ENCODE measurements at regions not wholly inside any gene's neighbourhood (a gene's known extent, or its start where the extent isn't known, plus 50 kb on each side); places are given as distances from the start of the nearest gene placed in this dataset.

DNA sequence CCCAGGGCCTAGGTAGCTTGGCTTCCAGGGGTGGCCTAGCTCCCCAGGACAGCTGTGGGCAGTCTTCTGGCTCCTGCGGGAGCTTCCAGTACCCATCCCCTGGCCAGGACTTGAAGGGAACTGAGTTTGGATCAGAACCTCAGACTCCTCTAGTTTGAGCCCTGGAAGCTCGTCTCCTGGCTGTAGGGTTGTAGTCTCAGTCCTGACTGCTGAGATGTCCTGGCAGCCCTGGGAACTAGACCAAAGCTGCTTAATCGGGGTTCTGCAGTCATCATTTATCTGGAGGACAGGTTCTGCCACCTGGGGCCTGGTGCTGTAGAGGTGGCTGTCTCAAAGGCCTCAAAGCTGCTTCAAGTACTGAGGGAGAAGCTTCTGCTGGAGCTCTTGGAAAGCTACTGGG lies 163.7 kb downstream of the WSCD1 start:
- H3K23ac ChIP-seq (ENCODE audit: insufficient read length): no peak overlapping the region
- H4K5ac ChIP-seq (ENCODE audit: insufficient read length, low read depth, low read length): no peak overlapping the region
- H2AK5ac ChIP-seq (ENCODE audit: low read depth, low read length): no peak overlapping the region
- DNase-seq (ENCODE audit: low read depth in 1 of 2, low spot score in 2 of 2) (no peak), FAIRE-seq (no peak)
- no peak overlapping the region for H2BK120ac ChIP-seq (replicated peaks; ENCODE audit: low read depth, low read length)
- no peak overlapping the region; the same call in 1 of the 2 replicates for H3K18ac ChIP-seq (ENCODE audit: extremely low read depth, low read length)
- H3K9ac ChIP-seq (replicated peaks in 1 of 4; ENCODE audit: extremely low read depth in 1 of 4, low read depth in 3 of 4, low read length in 3 of 4): no peak overlapping the region
- no peaks in the 10 kb centered on the region for H3K79me1 ChIP-seq (ENCODE audit: low read depth, low read length)
- H3K4me2 ChIP-seq (ENCODE audit: insufficient read depth in 1 of 2, low read depth in 2 of 2, low read length in 2 of 2): no peak overlapping the region
- peaks cover 0 to 9% (median 3%) of the 10 kb centered on the region in 4 experiments; a peak in 5 of 7 replicates for H3K4me1 ChIP-seq (replicated peaks in 1 of 4; ENCODE audit: control insufficient read depth in 3 of 4, insufficient read depth in 4 of 4, low read length in 3 of 4)
- no peak overlapping the region for H2BK20ac ChIP-seq (ENCODE audit: low read length)
- peak overlapping the region; percentile 50; the same call in 1 of the 2 replicates for H2BK12ac ChIP-seq (ENCODE audit: low read depth, low read length)
- peaks cover 0 to 3% of the 10 kb centered on the region in 2 experiments; a peak in 1 of 4 replicates for H3K79me2 ChIP-seq (ENCODE audit: control insufficient read depth in 1 of 2, insufficient read depth in 2 of 2, low read length in 2 of 2)
- H3K27me3 ChIP-seq (replicated peaks in 1 of 4; ENCODE audit: control insufficient read depth in 3 of 4, extremely low read depth in 1 of 4, insufficient read depth in 3 of 4, low read length in 3 of 4): no peaks in the 10 kb centered on the region
- ChIA-PET POLR2A (ENCODE audit: partially characterized antibody) (interaction anchor here (0.6 kb wide), 1 partner anchor 11 kb away, joined by 3 read pairs; no protein-coding TSS in a partner anchor), CTCF (ENCODE audit: partially characterized antibody) (interaction anchor here (0.6 to 1.9 kb wide), 4 partner anchors 16 to 440 kb away, joined by 3 to 6 read pairs (median 3); no protein-coding TSS in a partner anchor)
- H3K36me3 ChIP-seq (ENCODE audit: control insufficient read depth in 2 of 4, insufficient read depth in 4 of 4, low read length in 3 of 4): no peaks in the 10 kb centered on the region; a peak in 1 of 8 replicates
- no peaks in the 10 kb centered on the region for H3K9me3 ChIP-seq (ENCODE audit: insufficient read depth in 2 of 2, low read depth in 1 of 2, low read length in 1 of 2)
- no peak overlapping the region for H3K4me3 ChIP-seq (ENCODE audit: extremely low read depth in 1 of 4, insufficient read depth in 2 of 4, low read depth in 3 of 4, low read length in 4 of 4)
- no peak overlapping the region; the same call in 1 of the 2 replicates for H2AFZ ChIP-seq (ENCODE audit: low read length)
- no peak overlapping the region for H4K91ac ChIP-seq (replicated peaks; ENCODE audit: insufficient read length, low read length)
- peaks cover 6% of the 10 kb centered on the region; the same call in 1 of the 2 replicates for H3K23me2 ChIP-seq (ENCODE audit: low read depth, low read length)
- H3K27ac ChIP-seq (ENCODE audit: low read depth, low read length): no peak overlapping the region
- no peak overlapping the region for H2BK5ac ChIP-seq (ENCODE audit: low read depth, low read length)
- WGBS, 2 experiments (ENCODE audit: extremely low coverage in 1 of 2, insufficient coverage in 1 of 2, insufficient read length in 1 of 2, insufficient replicate concordance in 2 of 2, low coverage in 1 of 2, low lambda C conversion rate in 2 of 2, missing lambda C conversion rate in 1 of 2): 88% methylated on average over 3 of the region's 3 CpGs; no CpG with 5 or more reads in 1 of the 2 experiments
- no peak overlapping the region for H3K4ac ChIP-seq (replicated peaks; ENCODE audit: insufficient read length, low read depth, low read length)
- H3K56ac ChIP-seq (replicated peaks; ENCODE audit: insufficient read length, low read depth, low read length): no peak overlapping the region
- no peak overlapping the region for H4K8ac ChIP-seq (ENCODE audit: extremely low read depth, insufficient read depth, low read length)
- no peaks in the 10 kb centered on the region for H4K20me1 ChIP-seq (replicated peaks in 1 of 2; ENCODE audit: control insufficient read depth in 1 of 2, insufficient read depth in 2 of 2, low read length in 2 of 2)
- H2BK15ac ChIP-seq (ENCODE audit: low read length): 0 out of 2 replicates have a peak overlapping the region, but pooled peaks have one; percentile 88
- H3K14ac ChIP-seq (ENCODE audit: insufficient read length): no peak overlapping the region
- TF ChIP-seq MAFK (IDR thresholded peaks at IDR 0.05; ENCODE audit: low read depth, low read length): no peak
- TF ChIP-seq SIN3A (conservative IDR thresholded peaks at IDR 0.05 in 1 of 2, IDR thresholded peaks at IDR 0.05 in 1 of 2; ENCODE audit: low read depth in 1 of 2, low read length in 2 of 2): no peak
- TF ChIP-seq SIX5 (IDR thresholded peaks at IDR 0.05; ENCODE audit: low read depth, low read length): no peak
- TF ChIP-seq RFX5 (IDR thresholded peaks at IDR 0.05; ENCODE audit: borderline replicate concordance, low read depth, low read length): no peak
- no peak for TF ChIP-seq TAF7 (optimal IDR thresholded peaks at IDR 0.05; ENCODE audit: borderline replicate concordance, low read depth, low read length)
- no peak for TF ChIP-seq FOSL1 (IDR thresholded peaks at IDR 0.05; ENCODE audit: insufficient read depth, low read depth, low read length)
- no peak for TF ChIP-seq RXRA (IDR thresholded peaks at IDR 0.05; ENCODE audit: insufficient read depth, low read depth, low read length)
- TF ChIP-seq RBBP5 (IDR thresholded peaks at IDR 0.05; ENCODE audit: borderline replicate concordance, low read depth, low read length): no peak
- no peak for TF ChIP-seq TBP (IDR thresholded peaks at IDR 0.05; ENCODE audit: low read depth, low read length)
- no peak for TF ChIP-seq GTF2F1 (IDR thresholded peaks at IDR 0.05; ENCODE audit: borderline replicate concordance, low read depth, low read length)
- no peak for TF ChIP-seq EGR1 (IDR thresholded peaks at IDR 0.05; ENCODE audit: borderline replicate concordance, low read depth, low read length)
- no peak for TF ChIP-seq EZH2 (IDR thresholded peaks at IDR 0.05; ENCODE audit: low read depth, low read length, severe bottlenecking)
- no peak for TF ChIP-seq SP2 (IDR thresholded peaks at IDR 0.05; ENCODE audit: low read length)
- TF ChIP-seq NRF1 (IDR thresholded peaks at IDR 0.05; ENCODE audit: low read depth, low read length): no peak

Measured in H1 (cell line).